ENCODE measurements at regions not wholly inside any gene's neighbourhood (a gene's known extent, or its start where the extent isn't known, plus 50 kb on each side); places are given as distances from the start of the nearest gene placed in this dataset.

GRCh38 chr2:52139241-52139640 lies 1107.3 kb upstream of the NRXN1 start:
- TF ChIP-seq CTCF (IDR thresholded peaks at IDR 0.05) = no peak

GRCh38 chr2:52135235-52135634 lies 1103.3 kb upstream of the NRXN1 start:
- Mint-ChIP-seq H3K36me3 (ENCODE audit: unreplicated experiment) (no peaks in the 10 kb centered on the region), H3K4me3 (ENCODE audit: unreplicated experiment) (no peak overlapping the region), H3K27me3 (ENCODE audit: unreplicated experiment) (peaks cover 11% of the 10 kb centered on the region), H3K27ac (ENCODE audit: unreplicated experiment) (no peak overlapping the region), H3K4me1 (ENCODE audit: unreplicated experiment) (no peaks in the 10 kb centered on the region), H3K9me3 (ENCODE audit: unreplicated experiment) (peaks cover 8% of the 10 kb centered on the region)
- no peak for DNase-seq (ENCODE audit: extremely low spot score, unreplicated experiment)
- TF ChIP-seq CTCF (IDR thresholded peaks at IDR 0.05) = no peak

More at GRCh38 chr2:52139241-52139640, 1107.3 kb upstream of the NRXN1 start:
- Mint-ChIP-seq H3K4me3 (ENCODE audit: unreplicated experiment) (no peak overlapping the region), H3K4me1 (ENCODE audit: unreplicated experiment) (no peaks in the 10 kb centered on the region), H3K9me3 (ENCODE audit: unreplicated experiment) (no peaks in the 10 kb centered on the region), H3K27ac (ENCODE audit: unreplicated experiment) (no peak overlapping the region), H3K36me3 (ENCODE audit: unreplicated experiment) (no peaks in the 10 kb centered on the region), H3K27me3 (ENCODE audit: unreplicated experiment) (peaks cover 15% of the 10 kb centered on the region)
- DNase-seq (ENCODE audit: extremely low spot score, unreplicated experiment) = no peak

GRCh38 chr2:52128081-52128480 lies 1096.1 kb upstream of the NRXN1 start:
- H3K4me3 Mint-ChIP-seq (ENCODE audit: unreplicated experiment) = no peak overlapping the region
- TF ChIP-seq CTCF (IDR thresholded peaks at IDR 0.05) = no peak
- H3K27me3 Mint-ChIP-seq (ENCODE audit: unreplicated experiment) = no peaks in the 10 kb centered on the region
- H3K9me3 Mint-ChIP-seq (ENCODE audit: unreplicated experiment) = peaks cover 8% of the 10 kb centered on the region
- no peaks in the 10 kb centered on the region for H3K4me1 Mint-ChIP-seq (ENCODE audit: unreplicated experiment)
- H3K27ac Mint-ChIP-seq (ENCODE audit: unreplicated experiment) = no peak overlapping the region
- DNase-seq (ENCODE audit: extremely low spot score, unreplicated experiment) = no peak
- H3K36me3 Mint-ChIP-seq (ENCODE audit: unreplicated experiment) = no peaks in the 10 kb centered on the region

- peaks cover 8% of the 10 kb centered on the region for H3K9me3 Mint-ChIP-seq (ENCODE audit: unreplicated experiment)
Observed at GRCh38 chr2:52127527-52127926, 1095.6 kb upstream of the NRXN1 start.

GRCh38 chr2:52117299-52117698 lies 1085.4 kb upstream of the NRXN1 start:
- H3K36me3 Mint-ChIP-seq (ENCODE audit: unreplicated experiment) = no peaks in the 10 kb centered on the region
- no peaks in the 10 kb centered on the region for H3K9me3 Mint-ChIP-seq (ENCODE audit: unreplicated experiment)
- peaks cover 2% of the 10 kb centered on the region for H3K4me1 Mint-ChIP-seq (ENCODE audit: unreplicated experiment)
- peaks cover 2% of the 10 kb centered on the region for H3K27me3 Mint-ChIP-seq (ENCODE audit: unreplicated experiment)
- no peak overlapping the region for H3K27ac Mint-ChIP-seq (ENCODE audit: unreplicated experiment)
- no peak overlapping the region for H3K4me3 Mint-ChIP-seq (ENCODE audit: unreplicated experiment)
- no peak for DNase-seq (ENCODE audit: extremely low spot score, unreplicated experiment)
- TF ChIP-seq CTCF (IDR thresholded peaks at IDR 0.05) = no peak

More at GRCh38 chr2:52127527-52127926, 1095.6 kb upstream of the NRXN1 start:
- Mint-ChIP-seq H3K36me3 (ENCODE audit: unreplicated experiment) (no peaks in the 10 kb centered on the region), H3K27me3 (ENCODE audit: unreplicated experiment) (no peaks in the 10 kb centered on the region), H3K27ac (ENCODE audit: unreplicated experiment) (no peak overlapping the region), H3K4me1 (ENCODE audit: unreplicated experiment) (no peaks in the 10 kb centered on the region), H3K4me3 (ENCODE audit: unreplicated experiment) (no peak overlapping the region)
- DNase-seq (ENCODE audit: extremely low spot score, unreplicated experiment) = no peak
- no peak for TF ChIP-seq CTCF (IDR thresholded peaks at IDR 0.05)
